Astrocyte (in vitro differentiated cells and primary cell): ENCODE measurements at regions not wholly inside any gene's neighbourhood (a gene's known extent, or its start where the extent isn't known, plus 50 kb on each side); places are given as distances from the start of the nearest gene placed in this dataset.

Experiments used
- DNase-seq: peaks from one replicate; pipeline ENCODE4 v3.0.0-alpha.2; 2010; ENCODE audit warnings: low read depth
- FAIRE-seq: peaks from 2 replicates; lab custom pipeline; 2011; peaks lifted over from hg19 to GRCh38; lab: Jason Lieb, UNC
- H2AFZ ChIP-seq: 2 replicates; pipeline ENCODE4 v1.6.0; 2012; ENCODE audit warnings: low read depth, low read length, inconsistent platforms
- H3K27ac ChIP-seq: 2 replicates; pipeline ENCODE4 v1.5.1; 2011; ENCODE audit warnings: low read depth, low read length, inconsistent platforms
- H3K27me3 ChIP-seq: 2 replicates; pipeline ENCODE4 v1.6.0; 2011; ENCODE audit warnings: low read length, inconsistent platforms; ENCODE audit not compliant: insufficient read depth
- H3K36me3 ChIP-seq: 2 replicates; pipeline ENCODE4 v1.5.1; 2011; ENCODE audit warnings: low read length, inconsistent platforms; ENCODE audit not compliant: insufficient read depth
- H3K4me1 ChIP-seq: 2 replicates; pipeline ENCODE4 v1.5.1; 2011; ENCODE audit warnings: low read length, inconsistent platforms; ENCODE audit not compliant: insufficient read depth
- H3K4me2 ChIP-seq: 2 replicates; pipeline ENCODE4 v1.6.0; 2012; ENCODE audit warnings: low read length, inconsistent platforms
- H3K4me3 ChIP-seq: 2 replicates; pipeline ENCODE4 v1.5.1; 2011; ENCODE audit warnings: low read depth, mild to moderate bottlenecking, low read length, inconsistent platforms; ENCODE audit not compliant: insufficient read depth
- H3K79me2 ChIP-seq: 2 replicates; pipeline ENCODE4 v1.6.0; 2012; ENCODE audit warnings: mild to moderate bottlenecking, low read length, inconsistent platforms; ENCODE audit not compliant: insufficient read depth
- H3K9ac ChIP-seq: 2 replicates; pipeline ENCODE4 v1.6.0; 2012; ENCODE audit warnings: mild to moderate bottlenecking, low read length, inconsistent platforms
- H3K9me3 ChIP-seq: 2 replicates; pipeline ENCODE4 v1.5.1; 2012; ENCODE audit warnings: low read depth, mild to moderate bottlenecking, low read length, inconsistent platforms; ENCODE audit not compliant: insufficient read depth
- H4K20me1 ChIP-seq: 2 replicates; pipeline ENCODE4 v1.6.0; 2012; ENCODE audit warnings: low read length, inconsistent platforms; ENCODE audit not compliant: insufficient read depth
- H3K27ac Mint-ChIP-seq: one replicate; pipeline ENCODE4 v1.8.0; 2021; ENCODE audit warnings: mild to moderate bottlenecking, mixed read lengths; ENCODE audit not compliant: unreplicated experiment
- H3K27me3 Mint-ChIP-seq: one replicate; pipeline ENCODE4 v1.8.0; 2021; ENCODE audit warnings: low read depth, mixed read lengths; ENCODE audit not compliant: unreplicated experiment
- H3K36me3 Mint-ChIP-seq: one replicate; pipeline ENCODE4 v1.8.0; 2021; ENCODE audit warnings: low read depth, mixed read lengths; ENCODE audit not compliant: unreplicated experiment
- H3K4me1 Mint-ChIP-seq: one replicate; pipeline ENCODE4 v1.8.0; 2021; ENCODE audit warnings: low read depth, mixed read lengths; ENCODE audit not compliant: unreplicated experiment
- H3K4me3 Mint-ChIP-seq: one replicate; pipeline ENCODE4 v1.8.0; 2021; ENCODE audit warnings: mild to moderate bottlenecking, moderate library complexity, mixed read lengths; ENCODE audit not compliant: unreplicated experiment
- H3K9me3 Mint-ChIP-seq: one replicate; pipeline ENCODE4 v1.8.0; 2021; ENCODE audit warnings: mild to moderate bottlenecking, mixed read lengths; ENCODE audit not compliant: unreplicated experiment
- CTCF ChIP-seq: IDR thresholded peaks from 2 replicates; pipeline ENCODE4 v1.5.1; 2011; ENCODE audit warnings: low read depth, mild to moderate bottlenecking, inconsistent platforms, low read length, moderate library complexity; ENCODE audit not compliant: insufficient read depth
- EZH2 ChIP-seq: IDR thresholded peaks from 2 replicates; pipeline ENCODE4 v1.6.1; 2012; ENCODE audit warnings: mild to moderate bottlenecking, low read length, inconsistent platforms; ENCODE audit not compliant: insufficient read depth

- DNase-seq = peak; percentile 18
- Histone ChIP-seq H3K9ac (no peak overlapping the region), H3K27ac (no peak overlapping the region), H3K79me2 (no peaks in the 10 kb centered on the region), H3K27me3 (no peaks in the 10 kb centered on the region), H3K4me1 (no peaks in the 10 kb centered on the region), H3K36me3 (no peaks in the 10 kb centered on the region), H2AFZ (no peak overlapping the region), H3K4me3 (no peak overlapping the region), H4K20me1 (no peaks in the 10 kb centered on the region), H3K9me3 (no peaks in the 10 kb centered on the region), H3K4me2 (no peak overlapping the region)
- Mint-ChIP-seq H3K9me3 (peaks cover 3% of the 10 kb centered on the region), H3K27ac (no peak overlapping the region), H3K4me1 (peaks cover 7% of the 10 kb centered on the region), H3K27me3 (no peaks in the 10 kb centered on the region), H3K4me3 (no peak overlapping the region), H3K36me3 (no peaks in the 10 kb centered on the region)
- TF ChIP-seq CTCF (peak; percentile 34), EZH2 (no peak)
- FAIRE-seq = peak; percentile 62
Observed at GRCh38 chr7:113289140-113289740, 170.9 kb upstream of the SMIM30 start.

GRCh38 chr7:113285411-113285810, 167.1 kb upstream of the SMIM30 start:
- H3K79me2 ChIP-seq = no peaks in the 10 kb centered on the region
- H3K9me3 Mint-ChIP-seq = peaks cover 3% of the 10 kb centered on the region
- H3K36me3 ChIP-seq = no peaks in the 10 kb centered on the region
- H3K9ac ChIP-seq = no peak overlapping the region
- H3K27me3 Mint-ChIP-seq = no peaks in the 10 kb centered on the region
- H3K4me1 Mint-ChIP-seq = peaks cover 17% of the 10 kb centered on the region
- H3K4me2 ChIP-seq = no peak overlapping the region
- H2AFZ ChIP-seq = no peak overlapping the region
- no peaks in the 10 kb centered on the region for H3K36me3 Mint-ChIP-seq
- H3K9me3 ChIP-seq = no peaks in the 10 kb centered on the region
- TF ChIP-seq EZH2 (no peak), CTCF (no peak)
- no peak for FAIRE-seq
- H3K4me3 Mint-ChIP-seq = no peak overlapping the region
- DNase-seq = peak; percentile 9
- H3K27ac ChIP-seq = no peak overlapping the region
- H3K27ac Mint-ChIP-seq = peak overlapping the region; percentile 81
- no peaks in the 10 kb centered on the region for H3K27me3 ChIP-seq
- H3K4me1 ChIP-seq = no peaks in the 10 kb centered on the region
- no peaks in the 10 kb centered on the region for H4K20me1 ChIP-seq
- H3K4me3 ChIP-seq = no peak overlapping the region

GRCh38 chr7:113283861-113284260, 165.5 kb upstream of the SMIM30 start:
- Histone ChIP-seq H3K9me3 (no peaks in the 10 kb centered on the region), H3K4me1 (no peaks in the 10 kb centered on the region), H2AFZ (no peak overlapping the region), H3K9ac (no peak overlapping the region), H3K36me3 (no peaks in the 10 kb centered on the region), H3K4me3 (no peak overlapping the region), H4K20me1 (no peaks in the 10 kb centered on the region), H3K79me2 (no peaks in the 10 kb centered on the region), H3K27ac (no peak overlapping the region), H3K4me2 (no peak overlapping the region), H3K27me3 (no peaks in the 10 kb centered on the region)
- no peak for FAIRE-seq
- peak; percentile 23 for DNase-seq
- Mint-ChIP-seq H3K27me3 (no peaks in the 10 kb centered on the region), H3K27ac (no peak overlapping the region), H3K9me3 (peaks cover 3% of the 10 kb centered on the region), H3K36me3 (no peaks in the 10 kb centered on the region), H3K4me1 (peaks cover 19% of the 10 kb centered on the region), H3K4me3 (no peak overlapping the region)
- TF ChIP-seq EZH2 (no peak), CTCF (no peak)
